AG09319 (cell line): ENCODE measurements at regions not wholly inside any gene's neighbourhood (a gene's known extent, or its start where the extent isn't known, plus 50 kb on each side); places are given as distances from the start of the nearest gene placed in this dataset.

Source experiments
- DNase-seq: peaks from one replicate; pipeline ENCODE4 v3.0.0-alpha.2; 2010; ENCODE audit warnings: low read depth; ENCODE audit errors: extremely low read depth
- CTCF ChIP-seq: IDR thresholded peaks from 2 replicates; pipeline ENCODE4 v1.5.1; 2011; ENCODE audit warnings: low read depth, mild to moderate bottlenecking, inconsistent platforms, low read length, moderate library complexity

- no peak for DNase-seq
- TF ChIP-seq CTCF = no peak
Observed at GRCh38 chr18:45161850-45162249, 453.4 kb upstream of the SLC14A2 start.

- TF ChIP-seq CTCF = no peak
- DNase-seq = no peak
Observed at GRCh38 chr18:45163871-45164270, 451.4 kb upstream of the SLC14A2 start.

GRCh38 chr18:45164551-45164950 lies 450.7 kb upstream of the SLC14A2 start:
- TF ChIP-seq CTCF = no peak

GRCh38 chr18:45165176-45165713 lies 450.0 kb upstream of the SLC14A2 start:
- DNase-seq = no peak
- no peak for TF ChIP-seq CTCF

More at GRCh38 chr18:45164551-45164950, 450.7 kb upstream of the SLC14A2 start:
- DNase-seq = peak; percentile 61

- DNase-seq = no peak
- TF ChIP-seq CTCF = no peak
Observed at GRCh38 chr18:45165871-45166270, 449.4 kb upstream of the SLC14A2 start.

- peak; percentile 81 for DNase-seq
- no peak for TF ChIP-seq CTCF
Observed at GRCh38 chr18:45166341-45166835, 448.9 kb upstream of the SLC14A2 start.

- no peak for DNase-seq
- TF ChIP-seq CTCF = no peak
Observed at GRCh38 chr18:45166836-45167551, 448.3 kb upstream of the SLC14A2 start.
